A673 (cell line): ENCODE measurements at regions not wholly inside any gene's neighbourhood (a gene's known extent, or its start where the extent isn't known, plus 50 kb on each side); places are given as distances from the start of the nearest gene placed in this dataset.

ENCODE experiments used
- BruUV-seq: library from RNA; stranded (reverse); fragments of 400-500 nt; replicated peaks from 2 replicates; lab custom pipeline; 2021; lab: Mats Ljungman, UMichigan
- CTCF ChIA-PET: fragments of 300-600 bp; sonication (Branson Sonifier 250); formaldehyde crosslinking; loops from one replicate; lab custom pipeline; 2022; ENCODE audit warnings: antibody characterized with exemption; lab: Charles Lee
- POLR2A ChIA-PET: fragments of 300-600 bp; sonication (Branson Sonifier 250); formaldehyde crosslinking; loops from one replicate; lab custom pipeline; 2022; ENCODE audit warnings: antibody characterized with exemption; ENCODE audit not compliant: low non-redundant PET; lab: Charles Lee
- DNase-seq: peaks from one replicate; pipeline ENCODE4 v3.0.0-alpha.2; 2015; ENCODE audit warnings: low spot score
- H3K27ac ChIP-seq: fragments of 200-600 bp; sonication (generic); 2 replicates; pipeline ENCODE4 v1.5.1; 2016; ENCODE audit warnings: mixed run types, low read depth, mild to moderate bottlenecking, mixed read lengths, antibody characterized with exemption, low read length; ENCODE audit not compliant: poor library complexity, severe bottlenecking
- H3K27me3 ChIP-seq: fragments of 200-600 bp; sonication (generic); replicated peaks from 2 replicates; pipeline ENCODE4 v1.6.1; 2017; ENCODE audit warnings: mixed run types, low read depth, mild to moderate bottlenecking, mixed read lengths, antibody characterized with exemption, low read length; ENCODE audit not compliant: insufficient read depth, poor library complexity
- H3K36me3 ChIP-seq: fragments of 200-600 bp; sonication (generic); 2 replicates; pipeline ENCODE4 v1.6.1; 2016; ENCODE audit warnings: mixed run types, mild to moderate bottlenecking, mixed read lengths, antibody characterized with exemption, low read length; ENCODE audit not compliant: insufficient read depth, poor library complexity, severe bottlenecking
- H3K4me1 ChIP-seq: fragments of 200-600 bp; sonication (generic); 2 replicates; pipeline ENCODE4 v1.6.1; 2017; ENCODE audit warnings: mixed run types, mild to moderate bottlenecking, mixed read lengths, antibody characterized with exemption, low read length; ENCODE audit not compliant: insufficient read depth, poor library complexity, severe bottlenecking
- H3K4me3 ChIP-seq: fragments of 200-600 bp; sonication (generic); 2 replicates; pipeline ENCODE4 v1.5.1; 2016; ENCODE audit warnings: low read depth, mixed run types, mild to moderate bottlenecking, mixed read lengths, low read length; ENCODE audit not compliant: poor library complexity, severe bottlenecking
- H3K9me3 ChIP-seq: fragments of 200-600 bp; sonication (generic); 2 replicates; pipeline ENCODE4 v1.6.1; 2016; ENCODE audit warnings: mixed run types, low read depth, mild to moderate bottlenecking, mixed read lengths, antibody characterized with exemption, low read length; ENCODE audit not compliant: poor library complexity, severe bottlenecking
- CTCF ChIP-seq: fragments of 300-800, 200-600 bp; sonication (generic); conservative IDR thresholded peaks from 2 replicates; pipeline ENCODE4 v1.5.1; 2017; ENCODE audit warnings: low read depth, mild to moderate bottlenecking, antibody characterized with exemption, low read length, moderate library complexity, mixed read lengths
- EZH2 ChIP-seq: fragments of 200-600 bp; sonication (generic); IDR thresholded peaks from 2 replicates; pipeline ENCODE4 v1.6.1; 2017; ENCODE audit warnings: borderline replicate concordance, low read depth, mild to moderate bottlenecking, mixed read lengths, antibody characterized with exemption, low read length; ENCODE audit not compliant: poor library complexity, severe bottlenecking
- intact Hi-C: fragments of 100-400 bp; cut with micrococcal nuclease; formaldehyde crosslinking; loops from one replicate; pipeline ENCODE4 v1.10.0; 2022; ENCODE audit not compliant: unreplicated experiment

GRCh38 chr3:135460273-135460672, 505.3 kb upstream of the PPP2R3A start:
- H3K36me3 ChIP-seq = no peaks in the 10 kb centered on the region
- H3K4me3 ChIP-seq = no peak overlapping the region
- intact Hi-C loops = no loop called here
- H3K4me1 ChIP-seq = no peaks in the 10 kb centered on the region
- DNase-seq = no peak
- no peak overlapping the region for H3K27ac ChIP-seq
- CTCF ChIA-PET = no interaction called here
- peaks cover 44% of the 10 kb centered on the region for H3K27me3 ChIP-seq
- POLR2A ChIA-PET = no interaction called here
- no TSS peak for BruUV-seq
- no peak for TF ChIP-seq EZH2
- TF ChIP-seq CTCF = no peak
- no peaks in the 10 kb centered on the region for H3K9me3 ChIP-seq

DNA sequence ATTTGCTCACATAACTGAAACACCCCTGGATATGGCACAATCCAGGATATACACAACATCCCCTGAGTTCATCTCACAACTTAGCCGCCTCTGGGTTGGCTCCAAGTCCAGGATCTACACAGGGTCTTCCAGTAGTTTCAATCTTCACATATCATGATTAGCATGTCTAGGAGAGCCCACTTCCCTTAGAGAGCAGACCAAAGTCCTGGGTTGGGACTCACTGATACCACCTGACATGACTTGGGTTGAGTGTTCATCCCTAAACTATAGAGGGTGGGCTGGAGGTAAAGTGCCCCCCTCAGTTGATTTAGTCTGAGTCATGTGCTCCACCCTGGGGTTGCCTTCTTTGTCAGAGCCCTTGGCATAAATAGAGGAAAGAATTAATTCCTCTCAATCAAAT, 493.6 kb upstream of the PPP2R3A start:
- intact Hi-C loops = no loop called here
- Histone ChIP-seq H3K27me3 (peaks cover 4% of the 10 kb centered on the region), H3K9me3 (no peaks in the 10 kb centered on the region), H3K36me3 (no peaks in the 10 kb centered on the region), H3K27ac (no peak overlapping the region), H3K4me3 (no peak overlapping the region), H3K4me1 (no peaks in the 10 kb centered on the region)
- no TSS peak for BruUV-seq
- CTCF ChIA-PET = no interaction called here
- DNase-seq = no peak
- POLR2A ChIA-PET = no interaction called here
- no peak for TF ChIP-seq CTCF
- TF ChIP-seq EZH2 = no peak

DNA sequence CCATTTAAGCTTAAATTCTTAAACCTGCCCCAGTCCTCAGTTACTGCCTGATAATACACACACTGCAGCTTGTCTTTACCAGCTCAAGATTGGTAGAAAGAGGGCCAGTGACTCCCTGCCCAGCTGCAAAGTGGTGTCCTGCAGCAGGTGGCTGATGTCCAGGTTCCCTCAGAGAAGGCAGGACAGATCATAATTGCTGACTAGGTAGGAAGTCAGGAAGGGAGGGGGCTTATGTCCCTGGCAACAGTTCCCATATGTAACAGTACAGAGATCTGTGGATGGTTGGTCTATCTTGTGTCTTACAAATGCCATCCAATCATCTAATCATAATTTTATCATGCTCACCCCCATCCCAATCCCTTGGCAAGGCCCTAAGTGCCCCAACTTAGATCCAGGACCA, 492.1 kb upstream of the PPP2R3A start:
- Histone ChIP-seq H3K9me3 (no peaks in the 10 kb centered on the region), H3K27ac (no peak overlapping the region), H3K4me1 (no peaks in the 10 kb centered on the region), H3K36me3 (no peaks in the 10 kb centered on the region), H3K4me3 (no peak overlapping the region), H3K27me3 (peaks cover 4% of the 10 kb centered on the region)
- BruUV-seq = no TSS peak
- DNase-seq = no peak
- ChIA-PET CTCF (no interaction called here), POLR2A (no interaction called here)
- TF ChIP-seq CTCF = no peak
- no peak for TF ChIP-seq EZH2
- intact Hi-C loops = no loop called here
